ENCODE measurements at regions not wholly inside any gene's neighbourhood (a gene's known extent, or its start where the extent isn't known, plus 50 kb on each side); places are given as distances from the start of the nearest gene placed in this dataset.

GRCh38 chr3:144947895-144948294, 976.3 kb downstream of the DIPK2A start:
- TF ChIP-seq CTCF (IDR thresholded peaks at IDR 0.05) (no peak), POLR2A (IDR thresholded peaks at IDR 0.05) (no peak)
